Activated T-helper 17 cell treated with anti-CD3 and anti-CD28 coated beads, Interleukin-2, amount 50 U/mL, for 72 hours (primary cell): ENCODE measurements at regions not wholly inside any gene's neighbourhood (a gene's known extent, or its start where the extent isn't known, plus 50 kb on each side); places are given as distances from the start of the nearest gene placed in this dataset.
A peak's percentile ranks its signal among the peaks of the same experiment; 100 is the strongest.

Source experiments
- ATAC-seq: fragments of 150-1000 bp; cut with Tn5 transposase; replicated peaks from 2 replicates; pipeline ENCODE4 v1.10.0; 2021; ENCODE audit warnings: mild to moderate bottlenecking, moderate library complexity
- H3K27ac Mint-ChIP-seq: one replicate; pipeline ENCODE4 v1.8.0; 2022; ENCODE audit warnings: mixed read lengths
- H3K27me3 Mint-ChIP-seq: one replicate; pipeline ENCODE4 v1.8.0; 2022; ENCODE audit warnings: mixed read lengths
- H3K36me3 Mint-ChIP-seq: one replicate; pipeline ENCODE4 v1.8.0; 2022; ENCODE audit warnings: low read depth, mild to moderate bottlenecking, mixed read lengths
- H3K4me1 Mint-ChIP-seq: one replicate; pipeline ENCODE4 v1.8.0; 2022; ENCODE audit warnings: mixed read lengths
- H3K4me3 Mint-ChIP-seq: one replicate; pipeline ENCODE4 v1.8.0; 2022; ENCODE audit warnings: mild to moderate bottlenecking, mixed read lengths
- H3K9me3 Mint-ChIP-seq: one replicate; pipeline ENCODE4 v1.8.0; 2022; ENCODE audit warnings: mixed read lengths

DNA sequence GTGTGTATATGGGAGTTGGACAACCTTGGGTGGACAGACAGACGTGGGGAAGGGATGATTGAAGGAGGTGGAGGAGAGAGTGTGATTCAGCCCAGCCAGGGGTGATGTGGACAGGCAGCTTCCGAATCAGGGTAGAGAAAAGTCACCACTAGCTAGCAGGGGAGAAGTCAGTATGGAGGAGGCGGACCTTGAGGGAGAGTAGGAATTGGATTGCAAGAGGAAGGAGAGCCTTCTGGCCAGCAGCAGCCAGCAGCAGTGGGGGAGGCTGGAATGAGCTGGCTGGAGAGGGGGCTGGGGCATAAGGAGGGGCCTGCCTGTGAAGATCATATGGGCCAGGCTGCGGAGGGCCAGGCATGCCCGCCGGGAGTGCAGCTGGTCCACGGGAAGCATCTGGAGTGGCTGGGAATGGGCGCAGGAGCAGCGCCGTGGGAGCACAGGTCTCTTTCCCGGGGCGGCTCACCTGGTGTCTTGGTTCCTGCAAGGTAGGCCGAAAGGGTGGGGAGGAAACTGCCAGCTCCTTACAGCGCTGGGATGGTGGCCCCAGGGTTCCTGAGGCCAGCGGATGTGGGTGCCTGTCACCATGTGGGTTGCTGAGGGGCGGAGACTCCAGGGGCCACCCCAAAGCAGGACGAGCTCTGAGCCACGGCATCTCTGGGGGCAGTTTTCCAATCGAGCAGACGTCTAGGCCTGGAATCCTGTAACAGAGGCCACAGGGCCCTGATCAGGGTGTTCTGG is 235.3 kb downstream of the SEC14L1 start:
- H3K27me3 Mint-ChIP-seq, result no peaks in the 10 kb centered on the region
- ATAC-seq, result peak; percentile 79
- H3K9me3 Mint-ChIP-seq, result no peaks in the 10 kb centered on the region
- H3K4me1 Mint-ChIP-seq, result peaks cover 34% of the 10 kb centered on the region
- peaks cover 38% of the 10 kb centered on the region for H3K36me3 Mint-ChIP-seq
- H3K27ac Mint-ChIP-seq, result peak overlapping the region; percentile 87
- peak overlapping the region; percentile 94 for H3K4me3 Mint-ChIP-seq

DNA sequence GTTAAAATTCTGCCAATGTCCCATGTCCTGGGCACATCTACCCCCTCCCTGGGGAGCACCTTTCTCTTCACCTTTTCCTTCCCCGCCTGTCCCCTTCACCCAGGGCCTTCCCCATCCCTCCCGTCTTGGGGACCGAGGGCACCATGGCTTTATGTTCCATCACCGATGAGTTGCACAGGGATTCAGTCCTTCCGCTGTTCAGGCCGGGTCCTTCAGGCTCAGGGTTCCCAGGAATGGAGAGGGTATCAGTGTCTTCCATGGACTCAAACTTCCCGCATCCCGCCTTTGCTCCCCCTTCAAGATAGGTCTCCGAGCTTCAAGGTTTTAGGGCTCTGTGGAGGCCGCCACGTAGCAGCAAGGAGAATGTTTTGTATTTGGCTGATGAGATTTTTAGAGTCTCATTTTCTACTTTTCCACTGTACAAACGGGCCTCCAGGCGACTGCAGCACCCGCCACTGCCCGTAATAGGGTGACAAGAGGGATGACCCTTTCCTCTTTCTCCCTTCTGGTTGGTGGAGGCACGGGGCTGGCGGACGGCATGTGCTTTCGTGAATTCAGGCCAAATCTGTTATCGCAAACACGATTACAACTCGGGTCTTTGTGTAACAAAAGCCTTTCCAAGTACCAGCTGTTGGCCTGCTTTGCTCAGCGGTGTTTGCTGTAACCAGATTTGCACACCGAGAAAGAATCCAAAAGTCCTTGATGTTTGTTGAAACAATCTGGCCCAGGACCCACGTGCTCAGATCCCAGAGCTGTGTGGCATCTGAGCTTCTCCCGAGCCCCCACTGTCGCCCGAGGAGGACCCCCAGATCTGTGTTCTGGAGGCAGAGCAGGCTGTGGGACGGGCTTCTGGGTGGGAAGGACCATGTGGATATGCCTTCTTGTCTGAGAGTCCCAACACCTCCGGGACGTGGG is 236.3 kb downstream of the SEC14L1 start:
- H3K27ac Mint-ChIP-seq, result peak overlapping the region; percentile 87
- H3K27me3 Mint-ChIP-seq, result no peaks in the 10 kb centered on the region
- H3K4me3 Mint-ChIP-seq, result peak overlapping the region; percentile 94
- no peaks in the 10 kb centered on the region for H3K9me3 Mint-ChIP-seq
- peaks cover 38% of the 10 kb centered on the region for H3K4me1 Mint-ChIP-seq
- no peak for ATAC-seq
- peaks cover 38% of the 10 kb centered on the region for H3K36me3 Mint-ChIP-seq

DNA sequence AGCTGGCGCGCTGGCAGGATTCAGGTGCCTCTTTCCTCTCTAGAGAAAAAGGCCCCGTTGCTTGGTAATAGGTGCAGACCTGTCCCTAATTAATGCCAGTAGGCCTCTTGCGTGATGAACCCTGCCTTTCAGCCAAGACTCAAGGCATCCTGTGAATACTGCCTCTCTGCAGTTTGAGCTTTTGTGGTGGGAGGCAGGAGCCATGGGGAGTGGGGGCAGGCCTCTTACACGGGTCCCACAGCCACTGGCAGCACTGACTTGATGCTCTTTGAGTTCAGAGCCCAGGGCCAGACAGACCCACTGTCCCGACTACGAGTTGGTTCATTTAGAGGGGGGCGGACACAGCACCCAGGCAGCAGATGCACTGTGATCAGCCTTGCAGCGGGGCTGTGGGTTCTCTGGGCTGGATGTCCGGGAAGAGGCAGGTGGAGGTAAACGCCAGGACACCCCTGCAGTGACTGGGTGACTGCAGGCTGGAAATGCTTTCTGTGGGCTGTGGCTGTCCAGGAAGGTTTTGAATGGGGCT is 237.0 kb downstream of the SEC14L1 start:
- Mint-ChIP-seq H3K27me3 (no peaks in the 10 kb centered on the region), H3K9me3 (no peaks in the 10 kb centered on the region), H3K27ac (peak overlapping the region; percentile 37), H3K36me3 (peaks cover 38% of the 10 kb centered on the region), H3K4me3 (peak overlapping the region; percentile 94), H3K4me1 (peaks cover 40% of the 10 kb centered on the region)
- ATAC-seq, result no peak

DNA sequence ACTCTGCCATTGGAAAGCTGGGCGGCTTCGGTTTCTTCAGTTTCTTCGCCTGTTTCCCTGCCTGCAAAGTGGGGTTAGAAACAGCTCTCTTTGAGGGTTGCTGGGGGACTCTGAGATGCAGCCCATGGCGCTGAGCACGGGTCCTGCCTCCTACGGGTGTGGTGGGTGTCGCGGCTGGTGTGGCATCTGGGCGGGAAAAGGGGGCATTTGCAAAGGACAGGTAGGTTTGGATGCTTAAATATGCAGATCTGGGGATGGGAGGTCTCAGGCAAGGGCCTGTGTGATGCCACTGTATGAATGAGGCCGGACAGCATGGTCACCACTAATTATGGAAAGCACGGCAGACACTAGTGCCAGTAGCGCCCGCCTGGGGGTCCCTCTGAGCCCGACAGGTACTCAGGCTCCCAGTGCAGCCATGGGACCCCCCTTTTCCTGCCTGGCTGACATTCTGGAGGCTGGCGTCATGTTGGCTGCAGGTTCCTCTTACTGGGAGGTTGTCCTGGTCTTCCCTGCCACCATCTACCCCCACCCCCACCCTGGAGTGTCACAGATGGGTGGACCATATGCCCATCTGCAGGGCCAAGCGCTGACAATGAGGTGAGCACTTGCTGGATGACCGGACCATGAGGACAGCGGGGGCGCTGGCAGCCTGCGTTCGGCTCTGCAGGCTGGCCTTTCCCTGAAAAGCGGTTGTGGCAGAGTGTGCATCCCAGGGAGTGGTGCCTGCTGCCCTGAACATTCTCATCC is 237.7 kb downstream of the SEC14L1 start:
- peak overlapping the region; percentile 37 for H3K27ac Mint-ChIP-seq
- peaks cover 44% of the 10 kb centered on the region for H3K4me1 Mint-ChIP-seq
- no peak for ATAC-seq
- H3K27me3 Mint-ChIP-seq, result no peaks in the 10 kb centered on the region
- H3K9me3 Mint-ChIP-seq, result no peaks in the 10 kb centered on the region
- peak overlapping the region; percentile 94 for H3K4me3 Mint-ChIP-seq
- peaks cover 37% of the 10 kb centered on the region for H3K36me3 Mint-ChIP-seq

DNA sequence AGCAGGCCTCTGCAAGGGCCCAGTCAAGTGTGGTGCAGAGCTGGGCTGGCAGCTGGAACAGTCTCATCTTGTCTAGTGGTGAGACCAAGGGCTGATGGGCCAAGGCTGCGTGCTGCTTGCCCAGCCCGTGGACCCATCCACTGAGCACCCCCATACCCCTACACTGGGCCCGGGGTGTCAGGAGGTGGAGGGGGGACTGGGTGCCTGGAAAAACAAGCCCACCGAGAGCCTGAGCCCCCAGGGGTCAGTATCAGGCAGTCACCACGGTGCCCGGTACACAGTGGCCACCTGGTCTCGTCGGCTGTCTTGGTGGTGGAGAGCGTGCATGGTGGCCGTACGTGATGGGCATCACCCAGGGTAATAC is 238.3 kb downstream of the SEC14L1 start:
- peak overlapping the region; percentile 94 for H3K4me3 Mint-ChIP-seq
- H3K27ac Mint-ChIP-seq, result no peak overlapping the region
- H3K4me1 Mint-ChIP-seq, result peaks cover 48% of the 10 kb centered on the region
- peaks cover 32% of the 10 kb centered on the region for H3K36me3 Mint-ChIP-seq
- no peaks in the 10 kb centered on the region for H3K9me3 Mint-ChIP-seq
- no peaks in the 10 kb centered on the region for H3K27me3 Mint-ChIP-seq
- no peak for ATAC-seq

DNA sequence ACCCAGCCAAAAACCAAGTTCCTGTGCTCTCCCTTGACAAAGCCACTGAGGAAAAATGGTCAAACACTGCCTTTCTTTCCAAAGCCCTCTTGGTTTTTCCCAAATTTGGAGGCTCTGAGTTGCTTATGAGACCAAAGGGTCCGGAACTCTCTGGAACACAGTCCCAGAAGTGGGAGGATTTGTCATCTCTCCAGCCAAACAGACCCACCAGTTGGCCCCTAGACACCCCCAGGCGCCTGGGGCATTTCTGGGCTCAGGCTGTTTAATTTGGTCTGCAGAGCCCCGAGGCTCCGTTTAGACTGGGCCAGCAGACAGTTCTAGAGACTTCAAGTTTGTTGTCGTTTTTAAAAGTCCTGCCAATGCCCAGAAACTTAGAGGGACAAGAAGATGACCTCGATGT is 239.1 kb downstream of the SEC14L1 start:
- Mint-ChIP-seq H3K9me3 (no peaks in the 10 kb centered on the region), H3K27ac (peak overlapping the region; percentile 43), H3K27me3 (no peaks in the 10 kb centered on the region), H3K4me3 (peak overlapping the region; percentile 94), H3K4me1 (peaks cover 48% of the 10 kb centered on the region), H3K36me3 (peaks cover 24% of the 10 kb centered on the region)
- no peak for ATAC-seq

DNA sequence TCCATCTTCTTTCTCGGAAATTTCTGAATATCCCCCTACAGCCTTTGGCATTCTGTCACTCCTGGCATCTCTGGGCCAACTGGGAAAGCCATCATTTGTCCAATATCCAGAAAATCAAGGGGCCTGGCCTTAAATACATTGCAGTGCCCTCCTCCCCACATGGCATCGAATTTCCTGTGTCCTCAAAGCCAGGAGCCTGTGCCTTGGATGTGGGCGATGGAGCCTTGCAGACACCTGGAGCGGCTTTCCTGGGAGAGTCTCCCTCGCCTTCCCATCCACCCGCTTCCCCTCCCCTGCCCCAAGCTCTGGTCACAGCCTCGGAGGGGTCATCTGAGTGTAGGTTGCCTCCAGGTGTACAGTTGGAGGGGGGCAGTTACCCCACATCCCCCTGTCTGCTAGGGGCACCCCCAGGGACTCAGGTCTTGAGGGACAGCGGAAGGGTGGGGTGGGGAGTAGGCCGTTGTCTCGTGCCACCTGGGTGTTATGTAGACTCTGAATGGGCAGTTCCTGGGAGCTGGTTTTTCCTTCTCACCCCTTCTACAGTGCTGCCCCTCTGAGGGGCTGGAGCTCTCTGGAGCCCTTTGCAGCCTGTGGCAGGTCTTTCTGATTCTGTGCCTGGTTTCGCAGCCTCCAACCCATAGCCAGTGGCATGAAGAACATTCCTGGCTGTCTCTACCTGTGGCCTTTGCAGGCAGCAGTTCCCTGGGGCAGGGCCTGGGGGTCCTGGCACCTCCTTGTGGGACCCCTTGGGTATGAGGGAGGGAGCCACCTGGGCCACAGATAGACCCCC is 239.8 kb downstream of the SEC14L1 start:
- Mint-ChIP-seq H3K4me3 (no peak overlapping the region), H3K9me3 (no peaks in the 10 kb centered on the region), H3K36me3 (peaks cover 16% of the 10 kb centered on the region), H3K27me3 (no peaks in the 10 kb centered on the region), H3K27ac (peak overlapping the region; percentile 43), H3K4me1 (peaks cover 42% of the 10 kb centered on the region)
- no peak for ATAC-seq

DNA sequence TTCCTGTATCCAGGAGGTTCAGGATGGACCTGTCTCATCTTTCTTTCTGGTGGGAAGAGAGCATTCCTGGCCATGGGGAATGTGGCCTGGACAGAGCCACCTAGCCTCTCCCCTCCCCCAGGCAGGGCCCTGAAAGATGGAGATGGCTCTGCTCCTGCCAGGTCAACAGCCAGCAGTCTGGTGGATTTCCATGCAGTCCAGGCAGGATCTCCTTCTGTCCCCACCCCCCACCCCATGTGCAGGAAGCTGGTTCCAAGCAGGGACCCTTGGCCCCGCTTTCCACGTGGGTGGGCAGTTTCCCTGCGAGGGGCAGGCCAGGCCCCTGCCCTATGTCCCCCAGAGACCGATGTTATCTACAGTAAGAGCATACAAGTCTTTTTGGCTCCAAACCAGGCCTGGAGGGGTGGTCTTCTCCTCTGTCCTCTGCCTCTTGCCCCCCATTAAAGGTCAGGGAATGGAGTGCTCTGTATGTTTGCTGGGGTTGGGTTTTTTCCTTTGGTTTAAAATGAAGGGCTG is 240.5 kb downstream of the SEC14L1 start:
- Mint-ChIP-seq H3K27ac (peak overlapping the region; percentile 79), H3K27me3 (no peaks in the 10 kb centered on the region), H3K4me1 (peaks cover 40% of the 10 kb centered on the region), H3K4me3 (peak overlapping the region; percentile 74), H3K9me3 (no peaks in the 10 kb centered on the region), H3K36me3 (peaks cover 10% of the 10 kb centered on the region)
- ATAC-seq, result no peak

DNA sequence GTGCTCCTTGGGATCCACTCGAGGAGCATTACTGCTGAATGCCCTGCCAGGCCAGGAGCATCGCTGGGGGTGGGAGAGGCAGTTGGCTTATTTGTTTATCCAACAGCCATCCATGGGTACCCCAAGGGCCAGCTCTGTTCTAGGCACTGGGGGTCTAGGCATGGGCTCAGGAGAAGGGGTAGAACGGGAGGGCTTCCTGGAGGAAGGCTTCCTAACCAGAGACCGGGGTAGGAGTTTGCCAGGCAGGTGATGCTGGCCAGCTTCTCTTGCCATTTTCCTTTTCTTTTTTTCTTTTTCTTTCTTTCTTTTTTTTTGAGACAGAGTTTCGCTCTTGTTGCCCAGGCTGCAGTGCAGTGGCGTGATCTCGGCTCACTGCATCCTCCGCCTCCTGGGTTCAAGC is 241.0 kb downstream of the SEC14L1 start:
- H3K9me3 Mint-ChIP-seq, result no peaks in the 10 kb centered on the region
- H3K27ac Mint-ChIP-seq, result peak overlapping the region; percentile 79
- no peaks in the 10 kb centered on the region for H3K27me3 Mint-ChIP-seq
- peak overlapping the region; percentile 74 for H3K4me3 Mint-ChIP-seq
- H3K4me1 Mint-ChIP-seq, result peaks cover 40% of the 10 kb centered on the region
- H3K36me3 Mint-ChIP-seq, result peaks cover 5% of the 10 kb centered on the region
- no peak for ATAC-seq

DNA sequence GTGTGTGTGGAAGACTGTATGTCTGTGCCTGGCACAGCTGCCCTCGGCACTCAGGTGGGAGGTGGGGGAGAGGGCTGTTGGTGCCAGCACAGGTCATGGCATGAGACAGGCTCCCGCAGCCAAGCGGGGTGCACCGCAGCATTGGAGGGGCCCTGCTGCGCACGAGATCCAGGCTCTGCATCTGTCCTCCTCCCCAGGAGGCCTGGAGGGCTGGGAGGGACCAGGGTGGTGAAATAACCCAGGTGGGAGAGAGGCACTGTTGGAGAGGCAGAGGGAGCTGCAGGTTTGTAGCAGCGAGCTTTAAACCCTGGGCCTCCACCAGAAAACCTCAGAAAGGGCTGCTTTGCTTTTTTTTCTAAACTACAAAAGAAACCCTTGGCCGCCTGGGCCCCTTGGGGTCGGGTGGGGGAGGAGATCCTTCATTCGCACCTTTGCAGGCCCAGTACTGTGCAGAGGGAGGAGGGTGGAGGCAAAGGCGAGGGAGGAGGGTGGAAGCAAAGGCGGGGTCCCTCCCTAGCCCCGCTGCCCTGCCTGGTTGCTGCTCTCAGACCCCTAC is 241.7 kb downstream of the SEC14L1 start:
- H3K36me3 Mint-ChIP-seq, result no peaks in the 10 kb centered on the region
- peak overlapping the region; percentile 79 for H3K27ac Mint-ChIP-seq
- no peaks in the 10 kb centered on the region for H3K9me3 Mint-ChIP-seq
- H3K27me3 Mint-ChIP-seq, result no peaks in the 10 kb centered on the region
- peak overlapping the region; percentile 74 for H3K4me3 Mint-ChIP-seq
- H3K4me1 Mint-ChIP-seq, result peaks cover 40% of the 10 kb centered on the region
- ATAC-seq, result peak; percentile 37

DNA sequence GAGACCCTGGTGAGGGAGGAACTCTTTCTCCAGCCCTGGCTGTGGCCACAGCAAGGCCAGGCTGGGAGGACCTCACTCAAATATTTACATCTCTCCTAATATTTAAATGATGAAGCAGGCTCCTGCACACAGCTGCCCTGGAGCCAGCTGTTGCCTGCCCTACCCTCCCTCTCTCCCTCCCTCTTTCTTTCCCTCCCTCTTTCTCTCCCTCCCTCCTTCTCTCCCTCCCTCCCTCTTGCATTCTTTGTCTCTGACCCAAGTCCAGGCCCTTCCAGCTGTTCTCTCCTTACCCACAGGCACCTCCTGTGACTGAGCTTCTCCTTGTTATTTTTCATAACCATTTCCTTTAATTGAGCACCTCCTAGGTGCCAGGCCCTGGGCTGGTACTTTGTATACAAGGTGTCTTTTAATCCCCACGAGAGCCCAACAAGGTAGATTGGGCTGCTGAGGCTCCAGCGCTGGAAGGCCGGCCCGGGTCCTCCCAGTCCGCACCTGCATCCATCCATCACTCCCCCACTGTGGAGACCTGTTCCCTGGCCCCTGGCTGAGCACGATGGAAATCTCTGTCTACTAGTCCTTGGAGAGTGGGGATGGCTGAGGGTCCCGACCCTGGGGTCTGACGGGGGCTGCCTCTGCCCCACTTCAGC is 242.3 kb downstream of the SEC14L1 start:
- Mint-ChIP-seq H3K9me3 (no peaks in the 10 kb centered on the region), H3K27me3 (no peaks in the 10 kb centered on the region), H3K4me1 (peaks cover 37% of the 10 kb centered on the region), H3K27ac (peak overlapping the region; percentile 9), H3K4me3 (peak overlapping the region; percentile 74), H3K36me3 (no peaks in the 10 kb centered on the region)
- ATAC-seq, result no peak

DNA sequence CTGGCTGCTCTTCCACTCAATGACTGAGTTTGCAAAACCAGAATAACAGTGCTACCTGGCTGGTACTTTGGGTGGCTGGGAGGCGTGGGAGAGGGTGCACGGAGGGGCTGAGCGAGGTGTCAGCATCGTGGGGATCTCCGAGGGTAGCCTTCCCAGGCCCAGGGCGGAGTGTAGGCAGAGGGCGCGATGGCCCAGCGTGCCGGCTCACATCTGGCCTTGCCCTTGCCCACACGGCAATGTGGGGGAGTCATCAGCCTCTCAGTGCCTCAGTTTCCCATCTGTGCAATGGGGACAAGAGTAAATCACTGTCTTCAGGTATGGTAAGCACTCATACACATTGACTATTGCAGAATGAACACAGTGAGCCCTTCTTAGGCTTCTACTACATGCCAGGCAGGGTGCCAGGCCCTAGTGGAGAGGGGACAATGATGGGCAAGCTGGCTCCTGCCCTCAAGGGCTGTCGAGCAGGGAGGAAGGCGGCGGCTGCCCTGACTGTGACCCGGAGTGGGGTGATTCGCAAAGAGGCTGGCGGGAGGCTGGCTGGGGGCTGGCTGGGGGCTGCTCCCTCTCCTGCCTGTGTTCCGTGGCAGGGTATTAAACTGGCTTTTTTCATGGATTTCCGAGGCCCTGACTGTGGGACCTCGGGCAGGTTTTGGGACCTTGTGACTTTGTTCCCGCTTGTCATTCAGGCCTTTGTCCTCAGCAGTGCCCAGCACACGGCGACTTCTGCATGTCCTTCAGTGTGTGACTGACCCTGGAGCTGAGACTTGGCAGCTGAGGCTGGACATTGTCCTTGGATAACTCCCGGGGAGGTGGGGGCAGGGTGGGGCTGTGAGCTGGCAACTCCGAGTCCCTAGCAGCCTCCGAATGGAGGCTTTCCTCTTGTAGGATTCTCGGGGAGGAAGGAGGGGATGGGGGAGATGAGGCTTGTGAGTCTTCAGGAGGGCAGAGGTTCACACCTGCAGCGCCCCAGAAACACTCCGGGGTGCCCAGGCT is 243.1 kb downstream of the SEC14L1 start:
- ATAC-seq, result no peak
- peak overlapping the region; percentile 74 for H3K4me3 Mint-ChIP-seq
- H3K9me3 Mint-ChIP-seq, result no peaks in the 10 kb centered on the region
- peaks cover 32% of the 10 kb centered on the region for H3K4me1 Mint-ChIP-seq
- H3K36me3 Mint-ChIP-seq, result no peaks in the 10 kb centered on the region
- H3K27ac Mint-ChIP-seq, result peak overlapping the region; percentile 9
- H3K27me3 Mint-ChIP-seq, result no peaks in the 10 kb centered on the region
